DOHH2 (cell line): ENCODE measurements at regions not wholly inside any gene's neighbourhood (a gene's known extent, or its start where the extent isn't known, plus 50 kb on each side); places are given as distances from the start of the nearest gene placed in this dataset.

Experiments
- CTCF ChIP-seq: fragments of 200-600 bp; sonication (generic); IDR thresholded peaks from one replicate; pipeline ENCODE4 v1.5.1; 2014; ENCODE audit warnings: antibody characterized with exemption, mild to moderate bottlenecking, low read depth, low read length; ENCODE audit not compliant: poor library complexity, severe bottlenecking
- EZH2phosphoT487 ChIP-seq: fragments of 200-600 bp; sonication (generic); IDR thresholded peaks from 2 replicates; pipeline ENCODE4 v1.6.1; 2017; ENCODE audit warnings: borderline replicate concordance, mild to moderate bottlenecking, antibody characterized with exemption, low read length, moderate library complexity, mixed read lengths

- TF ChIP-seq CTCF (no peak), EZH2phosphoT487 (no peak)
Observed at GRCh38 chr5:155116456-155117251, 103.1 kb downstream of the KIF4B start.
